ENCODE measurements at regions not wholly inside any gene's neighbourhood (a gene's known extent, or its start where the extent isn't known, plus 50 kb on each side); places are given as distances from the start of the nearest gene placed in this dataset.
"Not testable (repeated sequence)": the region's sequence is repeated elsewhere in the genome, so short reads cannot be mapped to it uniquely, and the experiment has no call there.

DNA sequence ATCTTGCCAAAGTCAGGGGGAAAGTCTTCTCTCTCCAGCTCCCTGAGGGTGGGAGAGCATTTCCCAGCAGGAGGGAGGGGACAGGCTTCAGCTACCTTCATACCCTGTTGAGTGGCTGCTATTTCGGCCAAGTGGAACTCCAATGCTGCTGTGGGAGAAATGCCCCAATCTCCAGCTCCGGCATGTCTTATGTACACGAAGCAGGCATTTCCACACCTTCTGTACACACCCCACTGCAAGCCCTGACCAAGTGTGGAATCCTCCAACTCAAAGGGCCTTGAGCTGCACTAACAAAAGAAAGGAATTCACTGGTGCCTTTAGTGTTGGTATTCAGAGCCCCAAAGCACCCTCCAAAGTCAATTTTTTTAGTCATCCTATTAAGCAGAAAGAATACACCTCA, 313.6 kb upstream of the NT5E start:
- Mint-ChIP-seq H3K27me3 (no peaks in the 10 kb centered on the region), H3K27ac (no peak overlapping the region), H3K4me3 (no peak overlapping the region), H3K4me1 (no peaks in the 10 kb centered on the region), H3K9me3 (ENCODE audit: low read depth) (peaks cover 3% of the 10 kb centered on the region), H3K36me3 (no peaks in the 10 kb centered on the region)
- ATAC-seq (no peak), DNase-seq (no peak)
- CTCF ChIA-PET, result no interaction called here

GRCh38 chr6:85135376-85136094, 314.3 kb upstream of the NT5E start:
- Mint-ChIP-seq H3K4me1 (no peaks in the 10 kb centered on the region), H3K36me3 (no peaks in the 10 kb centered on the region), H3K27me3 (no peaks in the 10 kb centered on the region), H3K4me3 (no peak overlapping the region), H3K27ac (no peak overlapping the region), H3K9me3 (ENCODE audit: low read depth) (peaks cover 3% of the 10 kb centered on the region)
- CTCF ChIA-PET, result no interaction called here
- ATAC-seq (no peak), DNase-seq (no peak)

DNA sequence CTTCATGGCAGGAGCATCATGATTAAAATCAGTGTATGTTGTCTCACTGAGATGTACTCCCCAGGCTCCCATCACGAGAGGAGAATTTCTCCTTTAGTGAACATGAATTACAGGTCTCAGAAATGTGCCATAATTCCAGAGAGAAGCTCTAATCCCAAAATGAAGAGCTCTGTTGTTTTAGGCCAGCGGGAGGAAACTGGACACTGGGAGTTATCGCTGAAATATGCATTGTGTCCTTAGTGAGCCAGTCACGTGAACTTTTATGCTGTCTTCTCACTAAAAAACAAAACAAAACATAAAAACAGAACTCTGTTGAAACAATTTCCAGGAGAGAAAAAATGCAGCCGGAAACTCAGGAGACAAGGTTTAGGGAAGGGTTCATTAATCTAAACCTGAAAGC, 315.7 kb upstream of the NT5E start:
- H3K27me3 Mint-ChIP-seq, result no peaks in the 10 kb centered on the region
- H3K4me1 Mint-ChIP-seq, result no peaks in the 10 kb centered on the region
- no peaks in the 10 kb centered on the region for H3K36me3 Mint-ChIP-seq
- CTCF ChIA-PET, result no interaction called here
- H3K9me3 Mint-ChIP-seq (ENCODE audit: low read depth), result peaks cover 3% of the 10 kb centered on the region
- no peak for ATAC-seq
- DNase-seq, result no peak
- no peak overlapping the region for H3K27ac Mint-ChIP-seq
- no peak overlapping the region for H3K4me3 Mint-ChIP-seq

DNA sequence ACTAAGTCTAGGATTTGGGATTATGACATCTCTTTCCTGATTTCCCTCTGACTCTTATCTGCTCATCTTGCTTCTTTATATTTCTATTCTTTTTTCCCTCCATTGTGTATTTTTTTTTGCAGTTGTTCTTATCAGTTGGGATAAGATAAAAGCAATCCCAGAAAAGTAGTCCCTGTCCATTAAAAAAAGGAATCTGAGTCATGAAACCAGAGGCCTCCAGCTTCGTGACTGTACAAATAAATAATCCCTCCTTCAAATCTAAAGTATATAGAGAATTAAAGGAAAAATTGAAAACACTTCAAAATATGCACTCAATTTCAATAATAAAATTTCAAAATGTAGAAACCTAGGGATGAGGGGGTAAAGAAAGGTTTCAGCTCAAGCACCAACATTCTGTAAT, 317.8 kb upstream of the NT5E start:
- CTCF ChIA-PET, result no interaction called here
- no peak overlapping the region for H3K27ac Mint-ChIP-seq
- DNase-seq (no peak), ATAC-seq (no peak)
- H3K4me3 Mint-ChIP-seq, result no peak overlapping the region
- no peaks in the 10 kb centered on the region for H3K27me3 Mint-ChIP-seq
- no peaks in the 10 kb centered on the region for H3K36me3 Mint-ChIP-seq
- H3K4me1 Mint-ChIP-seq, result no peaks in the 10 kb centered on the region
- peaks cover 3% of the 10 kb centered on the region for H3K9me3 Mint-ChIP-seq (ENCODE audit: low read depth)

DNA sequence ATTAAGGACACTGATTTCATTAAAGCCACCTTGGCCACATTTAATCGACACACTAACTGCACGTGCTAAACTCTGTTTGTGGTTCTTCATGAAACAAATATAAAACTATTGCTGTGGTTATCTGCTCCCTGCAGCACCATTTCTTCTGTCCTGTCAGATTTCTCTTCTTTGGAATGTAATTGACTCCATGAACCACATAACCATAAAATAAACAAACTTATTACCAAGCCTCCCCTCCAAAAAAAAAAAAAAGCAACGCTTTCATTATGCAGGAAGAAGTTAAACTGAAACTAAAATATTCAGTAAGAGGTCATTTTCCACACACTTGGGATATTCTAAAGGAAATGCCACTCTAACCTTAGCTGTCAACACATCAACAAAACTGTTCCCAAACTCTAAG, 319.1 kb upstream of the NT5E start:
- Mint-ChIP-seq H3K27ac (no peak overlapping the region), H3K9me3 (ENCODE audit: low read depth) (peaks cover 3% of the 10 kb centered on the region), H3K4me3 (no peak overlapping the region), H3K4me1 (no peaks in the 10 kb centered on the region), H3K36me3 (no peaks in the 10 kb centered on the region), H3K27me3 (no peaks in the 10 kb centered on the region)
- ATAC-seq (no peak), DNase-seq (no peak)
- CTCF ChIA-PET, result no interaction called here

- no peak for ATAC-seq
- Mint-ChIP-seq H3K4me1 (no peaks in the 10 kb centered on the region), H3K27ac (no peak overlapping the region), H3K27me3 (no peaks in the 10 kb centered on the region), H3K9me3 (ENCODE audit: low read depth) (peaks cover 3% of the 10 kb centered on the region), H3K36me3 (no peaks in the 10 kb centered on the region), H3K4me3 (no peak overlapping the region)
- no peak for DNase-seq
- CTCF ChIA-PET, result no interaction called here
These were observed 320.0 kb upstream of the NT5E start for GRCh38 chr6:85129881-85130280.

DNA sequence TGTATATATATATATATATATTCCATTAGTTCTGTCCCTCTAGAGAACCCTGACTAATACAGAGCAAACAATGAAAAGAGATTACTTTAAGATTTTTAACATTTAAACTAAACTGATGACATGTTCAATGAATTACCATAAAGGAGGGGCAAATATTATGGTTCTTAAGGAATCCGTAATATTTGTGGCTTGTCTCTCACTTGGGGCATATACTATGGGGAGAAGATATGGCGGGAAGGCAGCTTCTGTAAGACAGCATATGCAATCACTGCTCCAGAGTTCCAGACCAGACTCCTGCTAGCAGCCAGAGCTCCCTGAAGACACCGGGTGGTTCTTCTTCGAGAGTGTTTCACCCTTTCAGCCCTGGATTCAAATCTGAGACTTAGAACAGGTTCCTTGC, 321.1 kb upstream of the NT5E start:
- Mint-ChIP-seq H3K27ac (no peak overlapping the region), H3K9me3 (ENCODE audit: low read depth) (no peaks in the 10 kb centered on the region), H3K36me3 (no peaks in the 10 kb centered on the region), H3K4me1 (no peaks in the 10 kb centered on the region), H3K4me3 (no peak overlapping the region), H3K27me3 (no peaks in the 10 kb centered on the region)
- CTCF ChIA-PET, result no interaction called here
- no peak for ATAC-seq
- no peak for DNase-seq

DNA sequence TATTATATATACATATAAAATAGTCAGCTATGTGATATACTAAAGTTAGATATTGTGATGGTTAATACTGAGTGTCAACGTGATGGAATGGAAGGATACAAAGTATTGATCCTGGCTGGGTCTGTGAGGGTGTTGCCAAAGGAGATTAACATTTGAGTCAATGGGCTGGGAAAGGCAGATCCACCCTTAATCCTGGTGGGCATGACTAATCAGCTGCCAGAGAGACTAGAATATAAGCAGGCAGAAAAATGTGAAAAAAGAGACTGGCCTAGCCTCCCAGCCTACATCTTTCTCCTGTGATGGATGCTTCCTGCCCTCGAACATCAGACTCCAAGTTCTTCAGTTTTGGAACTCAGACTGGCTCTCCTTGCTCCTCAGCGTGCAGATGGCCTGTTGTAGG, 321.6 kb upstream of the NT5E start:
- H3K36me3 Mint-ChIP-seq; H3K4me1 Mint-ChIP-seq; CTCF ChIA-PET; ATAC-seq; H3K4me3 Mint-ChIP-seq; DNase-seq; H3K9me3 Mint-ChIP-seq (ENCODE audit: low read depth); H3K27me3 Mint-ChIP-seq; H3K27ac Mint-ChIP-seq: not testable (repeated sequence)

DNA sequence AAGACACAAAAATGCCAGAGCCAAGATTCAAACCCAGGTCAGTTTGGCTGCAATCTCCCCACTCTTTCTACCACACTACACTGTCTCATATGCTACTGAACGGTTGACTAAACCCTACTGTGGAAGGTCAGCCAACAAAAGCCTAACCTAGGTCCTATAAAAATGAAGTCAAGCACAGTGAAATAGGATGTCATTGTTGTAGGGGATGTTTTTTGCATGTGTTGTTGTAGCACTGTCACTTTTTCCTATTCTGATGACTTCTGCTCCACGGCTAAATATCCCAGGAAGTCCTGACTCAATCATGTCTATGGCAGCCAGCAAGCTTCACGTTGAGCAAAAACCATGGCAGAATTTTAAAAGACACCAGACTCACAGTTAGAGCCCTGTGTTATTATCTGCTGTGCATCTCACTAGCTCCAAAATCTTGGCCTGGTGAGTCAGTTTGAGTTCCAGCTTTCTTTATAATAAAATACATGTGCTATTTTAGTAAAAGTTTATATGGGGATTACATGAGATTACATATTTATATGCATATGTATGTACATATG, 322.1 kb upstream of the NT5E start:
- ATAC-seq (no peak), DNase-seq (no peak)
- Mint-ChIP-seq H3K27ac (no peak overlapping the region), H3K9me3 (ENCODE audit: low read depth) (no peaks in the 10 kb centered on the region), H3K36me3 (no peaks in the 10 kb centered on the region), H3K4me3 (no peak overlapping the region), H3K27me3 (no peaks in the 10 kb centered on the region), H3K4me1 (no peaks in the 10 kb centered on the region)
- CTCF ChIA-PET, result interaction anchor here (0.7 kb wide), 1 partner anchor 13 kb away, joined by 3 read pairs; no protein-coding TSS in a partner anchor

DNA sequence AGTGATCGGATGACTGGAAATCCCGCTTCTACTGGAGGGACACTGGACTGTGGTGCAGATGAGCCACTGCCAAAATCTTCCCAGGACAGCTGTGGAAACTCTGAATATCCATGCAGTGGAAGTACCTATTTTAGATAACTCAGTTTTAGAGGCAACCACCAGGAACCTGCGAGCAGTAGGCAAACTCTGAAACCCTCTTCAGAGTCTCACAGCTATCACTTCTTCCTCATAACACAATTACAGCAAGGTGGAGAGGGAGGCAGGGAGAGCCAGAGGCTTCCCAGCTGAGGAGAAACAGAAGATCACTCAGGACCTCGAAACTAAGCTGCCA, 322.8 kb upstream of the NT5E start:
- Mint-ChIP-seq H3K36me3 (no peaks in the 10 kb centered on the region), H3K4me1 (no peaks in the 10 kb centered on the region), H3K4me3 (no peak overlapping the region), H3K9me3 (ENCODE audit: low read depth) (no peaks in the 10 kb centered on the region), H3K27me3 (no peaks in the 10 kb centered on the region), H3K27ac (no peak overlapping the region)
- CTCF ChIA-PET, result interaction anchor here (0.7 kb wide), 1 partner anchor 12 kb away, joined by 3 read pairs; no protein-coding TSS in a partner anchor
- ATAC-seq (no peak), DNase-seq (no peak)

GRCh38 chr6:85126485-85127167, 323.3 kb upstream of the NT5E start:
- DNase-seq (no peak), ATAC-seq (no peak)
- no peaks in the 10 kb centered on the region for H3K4me1 Mint-ChIP-seq
- no peak overlapping the region for H3K27ac Mint-ChIP-seq
- no peaks in the 10 kb centered on the region for H3K9me3 Mint-ChIP-seq (ENCODE audit: low read depth)
- H3K36me3 Mint-ChIP-seq, result no peaks in the 10 kb centered on the region
- H3K27me3 Mint-ChIP-seq, result no peaks in the 10 kb centered on the region
- H3K4me3 Mint-ChIP-seq, result no peak overlapping the region
- CTCF ChIA-PET, result interaction anchor here (0.7 kb wide), 1 partner anchor 11 kb away, joined by 3 read pairs; no protein-coding TSS in a partner anchor

DNA sequence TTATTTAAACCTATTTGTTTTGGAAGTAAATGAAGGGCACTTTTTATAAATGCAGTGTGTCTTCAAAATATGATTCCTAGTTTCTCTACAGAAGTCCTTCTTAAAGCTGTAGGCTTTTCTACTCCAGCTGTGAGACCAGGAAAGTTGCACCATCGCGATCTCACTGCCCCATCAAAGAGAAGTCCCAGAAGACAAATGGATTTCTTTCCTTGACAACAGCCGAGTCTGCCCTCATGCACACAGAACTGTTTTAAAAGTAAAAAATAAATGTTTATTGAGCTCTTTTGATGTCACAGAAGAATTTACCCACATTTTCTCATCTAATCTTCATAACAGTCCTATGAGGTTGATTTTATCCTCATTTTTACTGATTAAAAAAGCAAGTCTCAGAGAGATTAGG, 324.4 kb upstream of the NT5E start:
- DNase-seq (no peak), ATAC-seq (no peak)
- Mint-ChIP-seq H3K4me1 (no peaks in the 10 kb centered on the region), H3K27me3 (no peaks in the 10 kb centered on the region), H3K4me3 (no peak overlapping the region), H3K27ac (no peak overlapping the region), H3K9me3 (ENCODE audit: low read depth) (no peaks in the 10 kb centered on the region), H3K36me3 (no peaks in the 10 kb centered on the region)
- CTCF ChIA-PET, result no interaction called here

DNA sequence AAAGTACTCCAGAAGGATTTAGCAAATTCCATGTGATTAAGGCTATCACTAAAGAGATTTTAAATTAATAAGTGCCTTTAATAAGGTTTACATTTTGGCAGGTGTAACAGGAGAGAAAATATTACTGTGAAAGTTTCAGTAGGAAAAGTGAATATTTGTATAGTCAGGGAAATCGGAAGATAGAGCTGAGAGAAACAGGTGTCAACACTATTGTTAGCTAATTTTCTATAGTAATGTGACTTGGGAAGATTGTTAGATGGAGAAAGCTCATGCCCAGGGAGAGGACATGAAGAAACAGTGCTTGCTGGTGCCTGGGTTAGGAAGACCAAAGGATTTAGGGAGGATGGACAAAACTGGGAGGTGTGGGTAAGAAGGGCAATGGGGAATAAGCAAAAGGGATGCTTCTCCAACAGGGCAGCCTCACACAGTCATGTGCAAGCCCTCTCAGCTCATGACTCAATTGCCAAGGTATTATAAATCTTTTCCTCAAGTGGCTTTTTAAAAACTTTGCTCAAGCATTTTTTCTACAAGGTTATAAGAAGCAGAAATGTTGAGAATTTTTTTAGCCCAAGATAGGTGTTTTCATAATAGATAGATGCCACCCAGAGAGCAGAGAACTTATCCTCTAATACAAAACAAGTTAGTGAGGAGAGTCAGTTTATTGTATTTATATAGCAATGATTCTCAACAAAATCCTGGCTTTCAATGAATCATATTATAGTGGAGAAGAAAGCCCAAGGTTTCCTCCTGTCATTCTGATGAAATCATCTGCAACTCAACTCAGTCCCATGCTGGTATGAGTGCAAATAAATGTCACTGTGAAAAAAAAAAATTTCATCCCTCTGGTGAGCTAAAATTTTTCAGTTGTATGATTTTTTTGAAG, 325.2 kb upstream of the NT5E start:
- Mint-ChIP-seq H3K27me3 (no peaks in the 10 kb centered on the region), H3K4me1 (no peaks in the 10 kb centered on the region), H3K27ac (no peak overlapping the region), H3K4me3 (no peak overlapping the region), H3K36me3 (no peaks in the 10 kb centered on the region), H3K9me3 (ENCODE audit: low read depth) (no peaks in the 10 kb centered on the region)
- ATAC-seq, result no peak
- CTCF ChIA-PET, result no interaction called here
- no peak for DNase-seq

- Mint-ChIP-seq H3K27ac (no peak overlapping the region), H3K4me3 (no peak overlapping the region), H3K9me3 (ENCODE audit: low read depth) (peaks cover 2% of the 10 kb centered on the region), H3K4me1 (no peaks in the 10 kb centered on the region), H3K36me3 (no peaks in the 10 kb centered on the region), H3K27me3 (no peaks in the 10 kb centered on the region)
- CTCF ChIA-PET, result no interaction called here
- DNase-seq (no peak), ATAC-seq (no peak)
These were observed 328.7 kb upstream of the NT5E start for GRCh38 chr6:85121158-85121557.

Measured in activated CD8-positive, alpha-beta memory T cell treated with anti-CD3 and anti-CD28 coated beads, Interleukin-2, amount 10 ng/mL, durations not matched to agents 7 days and 5 days (primary cell).